ENCODE measurements at regions not wholly inside any gene's neighbourhood (a gene's known extent, or its start where the extent isn't known, plus 50 kb on each side); places are given as distances from the start of the nearest gene placed in this dataset.

GRCh38 chr2:52835909-52836308 lies 931.7 kb upstream of the CHAC2 start:
- Histone ChIP-seq H3K27me3 (ENCODE audit: insufficient read depth in 3 of 3, low read length in 2 of 3) (no peaks in the 10 kb centered on the region), H3K4me3 (no peak overlapping the region), H3K4me1 (no peaks in the 10 kb centered on the region), H3K36me3 (ENCODE audit: insufficient read depth in 1 of 2, low read depth in 1 of 2) (no peaks in the 10 kb centered on the region), H3K9me3 (no peaks in the 10 kb centered on the region), H3K27ac (no peak overlapping the region)
- intact Hi-C loops (cut with DNase I) = no loop called here
- DNase-seq (no peak), ATAC-seq (no peak)
- TF ChIP-seq CTCF (IDR thresholded peaks at IDR 0.05) = no peak
- WGBS, 3 donors = 37 to 57% (median 45%) methylated on average over 2 of the region's 2 CpGs

GRCh38 chr2:52831216-52831615 lies 936.4 kb upstream of the CHAC2 start:
- no peaks in the 10 kb centered on the region for H3K27me3 ChIP-seq (ENCODE audit: insufficient read depth in 3 of 3, low read length in 2 of 3)
- no peak for TF ChIP-seq CTCF (IDR thresholded peaks at IDR 0.05)
- no peak overlapping the region for H3K4me3 ChIP-seq
- no peaks in the 10 kb centered on the region for H3K36me3 ChIP-seq (ENCODE audit: insufficient read depth in 1 of 2, low read depth in 1 of 2)
- no peak for ATAC-seq
- no peak overlapping the region for H3K27ac ChIP-seq
- no peak for DNase-seq
- no peaks in the 10 kb centered on the region for H3K9me3 ChIP-seq
- intact Hi-C loops (cut with DNase I) = no loop called here
- no peaks in the 10 kb centered on the region for H3K4me1 ChIP-seq

GRCh38 chr2:52828112-52828511 lies 939.5 kb upstream of the CHAC2 start:
- DNase-seq (no peak), ATAC-seq (no peak)
- H3K4me3 ChIP-seq = no peak overlapping the region
- no peak overlapping the region for H3K27ac ChIP-seq
- H3K4me1 ChIP-seq = no peaks in the 10 kb centered on the region
- no peaks in the 10 kb centered on the region for H3K36me3 ChIP-seq (ENCODE audit: insufficient read depth in 1 of 2, low read depth in 1 of 2)
- intact Hi-C loops (cut with DNase I) = no loop called here
- no peak for TF ChIP-seq CTCF (IDR thresholded peaks at IDR 0.05)
- no peaks in the 10 kb centered on the region for H3K9me3 ChIP-seq
- 86 to 93% (median 91%) methylated on average over 1 of the region's 1 CpG for WGBS, 3 donors
- no peaks in the 10 kb centered on the region for H3K27me3 ChIP-seq (ENCODE audit: insufficient read depth in 3 of 3, low read length in 2 of 3)

DNA sequence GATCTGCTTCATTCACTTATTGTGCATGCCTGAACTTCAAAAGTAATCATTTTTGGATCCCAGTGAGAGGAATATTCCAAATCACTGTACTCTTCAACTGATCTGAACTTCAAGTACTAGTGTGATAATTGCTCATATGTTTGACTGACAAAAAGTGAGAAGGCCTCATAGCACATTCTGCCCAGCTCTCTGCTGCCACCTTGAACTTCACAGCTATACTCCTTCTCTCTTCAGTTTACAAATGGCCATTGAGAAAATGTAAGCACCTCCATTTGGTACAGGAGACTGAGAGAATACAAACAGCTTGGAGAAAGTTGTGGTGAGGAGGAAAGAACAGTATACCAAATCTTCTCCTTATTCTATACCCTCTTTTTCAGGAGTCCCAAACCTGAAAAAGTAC lies 946.0 kb upstream of the CHAC2 start:
- ATAC-seq (no peak), DNase-seq (no peak)
- Histone ChIP-seq H3K9me3 (no peaks in the 10 kb centered on the region), H3K36me3 (ENCODE audit: insufficient read depth in 1 of 2, low read depth in 1 of 2) (no peaks in the 10 kb centered on the region), H3K27me3 (ENCODE audit: insufficient read depth in 3 of 3, low read length in 2 of 3) (no peaks in the 10 kb centered on the region), H3K4me1 (no peaks in the 10 kb centered on the region), H3K27ac (no peak overlapping the region), H3K4me3 (no peak overlapping the region)
- intact Hi-C loops (cut with DNase I) = no loop called here
- no peak for TF ChIP-seq CTCF (IDR thresholded peaks at IDR 0.05)

DNA sequence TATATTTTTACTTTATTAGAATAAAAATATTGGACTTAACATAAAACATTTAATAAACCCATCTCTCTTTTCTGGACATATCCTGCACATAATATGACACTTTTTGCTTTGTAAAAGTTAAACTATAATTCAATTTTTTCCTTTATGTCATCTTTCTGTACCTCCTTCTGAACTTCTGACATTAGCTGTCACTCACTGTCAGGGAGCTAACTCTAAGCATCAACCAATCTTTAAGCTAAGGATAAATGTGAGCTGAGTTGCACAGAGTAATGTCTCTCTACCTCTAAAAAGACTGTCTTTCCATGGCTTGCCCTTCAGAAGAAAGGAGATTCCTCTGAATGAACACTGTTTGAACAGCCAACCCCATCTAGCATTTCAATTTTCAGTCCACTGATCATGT lies 948.6 kb upstream of the CHAC2 start:
- Histone ChIP-seq H3K27me3 (ENCODE audit: insufficient read depth in 3 of 3, low read length in 2 of 3) (no peaks in the 10 kb centered on the region), H3K4me1 (no peaks in the 10 kb centered on the region), H3K4me3 (no peak overlapping the region), H3K36me3 (ENCODE audit: insufficient read depth in 1 of 2, low read depth in 1 of 2) (no peaks in the 10 kb centered on the region), H3K9me3 (no peaks in the 10 kb centered on the region), H3K27ac (no peak overlapping the region)
- no peak for TF ChIP-seq CTCF (IDR thresholded peaks at IDR 0.05)
- intact Hi-C loops (cut with DNase I) = no loop called here
- ATAC-seq (no peak), DNase-seq (no peak)

Data from psoas muscle (tissue), 7 donors.